ENCODE measurements at regions not wholly inside any gene's neighbourhood (a gene's known extent, or its start where the extent isn't known, plus 50 kb on each side); places are given as distances from the start of the nearest gene placed in this dataset.

- H3K36me3 Mint-ChIP-seq = no peaks in the 10 kb centered on the region
- H3K9me3 Mint-ChIP-seq (ENCODE audit: low read depth) = no peaks in the 10 kb centered on the region
- no peaks in the 10 kb centered on the region for H3K4me1 Mint-ChIP-seq (ENCODE audit: low read depth)
- H3K4me3 Mint-ChIP-seq = no peak overlapping the region
- no peaks in the 10 kb centered on the region for H3K27me3 Mint-ChIP-seq
- H3K27ac Mint-ChIP-seq = no peak overlapping the region
Measured at GRCh38 chr10:121303287-121303890, 294.9 kb downstream of the FGFR2 start.

GRCh38 chr10:121305066-121305465 is 293.2 kb downstream of the FGFR2 start:
- H3K4me3 Mint-ChIP-seq = no peak overlapping the region
- no peak overlapping the region for H3K27ac Mint-ChIP-seq
- H3K27me3 Mint-ChIP-seq = no peaks in the 10 kb centered on the region
- H3K4me1 Mint-ChIP-seq (ENCODE audit: low read depth) = no peaks in the 10 kb centered on the region
- H3K36me3 Mint-ChIP-seq = no peaks in the 10 kb centered on the region
- H3K9me3 Mint-ChIP-seq (ENCODE audit: low read depth) = peaks cover 5% of the 10 kb centered on the region

GRCh38 chr10:121306159-121306673 is 292.0 kb downstream of the FGFR2 start:
- Mint-ChIP-seq H3K9me3 (ENCODE audit: low read depth) (peaks cover 5% of the 10 kb centered on the region), H3K4me3 (no peak overlapping the region), H3K27me3 (no peaks in the 10 kb centered on the region)

GRCh38 chr10:121307411-121307980 is 290.7 kb downstream of the FGFR2 start:
- Mint-ChIP-seq H3K36me3 (no peaks in the 10 kb centered on the region), H3K4me1 (ENCODE audit: low read depth) (no peaks in the 10 kb centered on the region), H3K9me3 (ENCODE audit: low read depth) (peaks cover 5% of the 10 kb centered on the region), H3K27me3 (no peaks in the 10 kb centered on the region), H3K27ac (no peak overlapping the region), H3K4me3 (no peak overlapping the region)

More at GRCh38 chr10:121306159-121306673, 292.0 kb downstream of the FGFR2 start:
- H3K36me3 Mint-ChIP-seq = no peaks in the 10 kb centered on the region
- H3K27ac Mint-ChIP-seq = no peak overlapping the region
- no peaks in the 10 kb centered on the region for H3K4me1 Mint-ChIP-seq (ENCODE audit: low read depth)

GRCh38 chr10:121308020-121308419 is 290.2 kb downstream of the FGFR2 start:
- no peak overlapping the region for H3K4me3 Mint-ChIP-seq
- no peaks in the 10 kb centered on the region for H3K4me1 Mint-ChIP-seq (ENCODE audit: low read depth)
- no peaks in the 10 kb centered on the region for H3K27me3 Mint-ChIP-seq
- H3K9me3 Mint-ChIP-seq (ENCODE audit: low read depth) = peaks cover 5% of the 10 kb centered on the region
- H3K27ac Mint-ChIP-seq = no peak overlapping the region
- no peaks in the 10 kb centered on the region for H3K36me3 Mint-ChIP-seq

- H3K36me3 Mint-ChIP-seq = no peaks in the 10 kb centered on the region
- no peak overlapping the region for H3K4me3 Mint-ChIP-seq
Measured at GRCh38 chr10:121309164-121309563, 289.1 kb downstream of the FGFR2 start.

GRCh38 chr10:121310151-121310711 is 288.0 kb downstream of the FGFR2 start:
- Mint-ChIP-seq H3K4me3 (no peak overlapping the region), H3K27ac (no peak overlapping the region), H3K9me3 (ENCODE audit: low read depth) (peaks cover 5% of the 10 kb centered on the region), H3K27me3 (no peaks in the 10 kb centered on the region), H3K4me1 (ENCODE audit: low read depth) (no peaks in the 10 kb centered on the region), H3K36me3 (no peaks in the 10 kb centered on the region)

More at GRCh38 chr10:121309164-121309563, 289.1 kb downstream of the FGFR2 start:
- Mint-ChIP-seq H3K27ac (no peak overlapping the region), H3K9me3 (ENCODE audit: low read depth) (peaks cover 5% of the 10 kb centered on the region), H3K4me1 (ENCODE audit: low read depth) (no peaks in the 10 kb centered on the region), H3K27me3 (no peaks in the 10 kb centered on the region)

- no peak overlapping the region for H3K4me3 Mint-ChIP-seq
- no peaks in the 10 kb centered on the region for H3K4me1 Mint-ChIP-seq (ENCODE audit: low read depth)
- no peaks in the 10 kb centered on the region for H3K27me3 Mint-ChIP-seq
- H3K9me3 Mint-ChIP-seq (ENCODE audit: low read depth) = peaks cover 5% of the 10 kb centered on the region
- no peaks in the 10 kb centered on the region for H3K36me3 Mint-ChIP-seq
- H3K27ac Mint-ChIP-seq = no peak overlapping the region
Measured at GRCh38 chr10:121311812-121312443, 286.3 kb downstream of the FGFR2 start.

- Mint-ChIP-seq H3K4me1 (ENCODE audit: low read depth) (no peaks in the 10 kb centered on the region), H3K36me3 (no peaks in the 10 kb centered on the region), H3K4me3 (no peak overlapping the region), H3K27ac (no peak overlapping the region), H3K27me3 (no peaks in the 10 kb centered on the region), H3K9me3 (ENCODE audit: low read depth) (peaks cover 5% of the 10 kb centered on the region)
Measured at GRCh38 chr10:121312587-121312986, 285.7 kb downstream of the FGFR2 start.

GRCh38 chr10:121313119-121313875 is 284.9 kb downstream of the FGFR2 start:
- no peaks in the 10 kb centered on the region for H3K36me3 Mint-ChIP-seq
- H3K4me3 Mint-ChIP-seq = no peak overlapping the region
- peaks cover 5% of the 10 kb centered on the region for H3K9me3 Mint-ChIP-seq (ENCODE audit: low read depth)
- no peak overlapping the region for H3K27ac Mint-ChIP-seq
- H3K27me3 Mint-ChIP-seq = no peaks in the 10 kb centered on the region
- no peaks in the 10 kb centered on the region for H3K4me1 Mint-ChIP-seq (ENCODE audit: low read depth)

GRCh38 chr10:121316432-121316831 is 281.8 kb downstream of the FGFR2 start:
- H3K36me3 Mint-ChIP-seq = no peaks in the 10 kb centered on the region

GRCh38 chr10:121317374-121317773 is 280.9 kb downstream of the FGFR2 start:
- peaks cover 2% of the 10 kb centered on the region for H3K27me3 Mint-ChIP-seq
- no peaks in the 10 kb centered on the region for H3K4me1 Mint-ChIP-seq (ENCODE audit: low read depth)
- H3K27ac Mint-ChIP-seq = no peak overlapping the region
- H3K4me3 Mint-ChIP-seq = no peak overlapping the region
- H3K9me3 Mint-ChIP-seq (ENCODE audit: low read depth) = peaks cover 4% of the 10 kb centered on the region
- no peaks in the 10 kb centered on the region for H3K36me3 Mint-ChIP-seq

More at GRCh38 chr10:121316432-121316831, 281.8 kb downstream of the FGFR2 start:
- Mint-ChIP-seq H3K27me3 (no peaks in the 10 kb centered on the region), H3K27ac (no peak overlapping the region), H3K4me1 (ENCODE audit: low read depth) (no peaks in the 10 kb centered on the region), H3K4me3 (no peak overlapping the region), H3K9me3 (ENCODE audit: low read depth) (no peaks in the 10 kb centered on the region)

GRCh38 chr10:121322046-121322445 is 276.2 kb downstream of the FGFR2 start:
- Mint-ChIP-seq H3K4me1 (ENCODE audit: low read depth) (no peaks in the 10 kb centered on the region), H3K9me3 (ENCODE audit: low read depth) (peaks cover 4% of the 10 kb centered on the region), H3K4me3 (no peak overlapping the region), H3K27ac (no peak overlapping the region), H3K36me3 (no peaks in the 10 kb centered on the region), H3K27me3 (peaks cover 3% of the 10 kb centered on the region)

- no peak overlapping the region for H3K27ac Mint-ChIP-seq
- peaks cover 4% of the 10 kb centered on the region for H3K9me3 Mint-ChIP-seq (ENCODE audit: low read depth)
- H3K36me3 Mint-ChIP-seq = no peaks in the 10 kb centered on the region
- no peak overlapping the region for H3K4me3 Mint-ChIP-seq
- H3K27me3 Mint-ChIP-seq = peaks cover 3% of the 10 kb centered on the region
- no peaks in the 10 kb centered on the region for H3K4me1 Mint-ChIP-seq (ENCODE audit: low read depth)
Measured at GRCh38 chr10:121322776-121323175, 275.5 kb downstream of the FGFR2 start.

GRCh38 chr10:121323443-121323842 is 274.8 kb downstream of the FGFR2 start:
- Mint-ChIP-seq H3K27ac (no peak overlapping the region), H3K4me1 (ENCODE audit: low read depth) (no peaks in the 10 kb centered on the region), H3K36me3 (no peaks in the 10 kb centered on the region), H3K9me3 (ENCODE audit: low read depth) (peaks cover 4% of the 10 kb centered on the region), H3K4me3 (no peak overlapping the region), H3K27me3 (peaks cover 3% of the 10 kb centered on the region)
